HCT116 (cell line): ENCODE measurements at regions not wholly inside any gene's neighbourhood (a gene's known extent, or its start where the extent isn't known, plus 50 kb on each side); places are given as distances from the start of the nearest gene placed in this dataset.

ENCODE experiments used
- ATAC-seq: fragments of 200-7000 bp; cut with Tn5 transposase; 2 replicates; pipeline ENCODE4 v1.9.1; 2020; ENCODE audit warnings: mild to moderate bottlenecking, moderate library complexity
- BruUV-seq: library from RNA; stranded (reverse); fragments of 400-500 nt; replicated peaks from 2 replicates; lab custom pipeline; 2021; lab: Mats Ljungman, UMichigan
- CTCF ChIA-PET: fragments of 300-600 bp; sonication (Branson Sonifier 250); formaldehyde crosslinking; loops from one replicate; lab custom pipeline; 2021; ENCODE audit warnings: antibody characterized with exemption; lab: Charles Lee
- POLR2A ChIA-PET: fragments of 300-600, 350-600 bp; sonication (Branson Sonifier 250); formaldehyde crosslinking; loops from one replicate; lab custom pipeline; 2021; ENCODE audit warnings: antibody characterized with exemption; lab: Charles Lee
- RAD21 ChIA-PET, 2 experiments: fragments of 300-600 bp; sonication (Branson Sonifier 250); formaldehyde crosslinking; loops; one replicate each; lab custom pipeline; 2023; ENCODE audit warnings: low total read pairs in 2 of 2; ENCODE audit not compliant: uncharacterized antibody in 2 of 2, unreplicated experiment in 2 of 2, low non-redundant PET in 1 of 2; lab: Charles Lee
- DNase-seq: peaks from one replicate; pipeline ENCODE4 v3.0.0-alpha.2; 2010; ENCODE audit warnings: low read depth, low spot score
- H2AFZ ChIP-seq: fragments of 200-600 bp; shearing (Covaris generic), sonication (generic); 2 replicates; pipeline ENCODE4 v1.6.1; 2017; ENCODE audit warnings: low read depth, mixed run types, mixed read lengths, antibody characterized with exemption, low read length; ENCODE audit not compliant: poor library complexity, severe bottlenecking
- H3K27ac ChIP-seq: 2 replicates; pipeline ENCODE4 v1.5.1; 2012; ENCODE audit warnings: low read depth, low read length
- H3K27me3 ChIP-seq: fragments of 200-600 bp; sonication (generic); 2 replicates; pipeline ENCODE4 v1.6.1; 2016; ENCODE audit warnings: mixed run types, low read length, mixed read lengths; ENCODE audit not compliant: insufficient read depth
- H3K36me3 ChIP-seq, 2 experiments: fragments of 200-500 bp in 1 of 2; fragments of 200-600 bp in 1 of 2; sonication (Bioruptor generic) in 1 of 2; sonication (generic) in 1 of 2; 2 replicates each; pipeline versions ENCODE4 v1.5.1 to v1.6.1; 2014 to 2016; ENCODE audit warnings: low read length in 2 of 2, inconsistent platforms in 1 of 2, mixed read lengths in 1 of 2, mixed run types in 1 of 2; ENCODE audit not compliant: insufficient read depth in 2 of 2, control insufficient read depth in 1 of 2
- H3K4me1 ChIP-seq, 2 experiments: fragments of 200-600 bp in 1 of 2; sonication (generic) in 1 of 2; 2 replicates each; pipeline versions ENCODE4 v1.5.1 to v1.6.1; 2012 to 2017; ENCODE audit warnings: low read length in 2 of 2, inconsistent platforms in 1 of 2, mild to moderate bottlenecking in 1 of 2, mixed read lengths in 1 of 2, mixed run types in 1 of 2, moderate library complexity in 1 of 2; ENCODE audit not compliant: insufficient read depth in 2 of 2, control insufficient read depth in 1 of 2
- H3K4me2 ChIP-seq: fragments of 200-600 bp; sonication (generic); 2 replicates; pipeline ENCODE4 v1.6.1; 2017; ENCODE audit warnings: mixed run types, low read length, mixed read lengths
- H3K4me3 ChIP-seq, 2 experiments: fragments of 200-600 bp in 1 of 2; sonication (generic) in 1 of 2; replicated peaks in 1 of 2; 2 replicates each; pipeline ENCODE4 v1.5.1; 2011 to 2016; ENCODE audit warnings: low read length in 2 of 2, control low read depth in 1 of 2, low read depth in 1 of 2, mild to moderate bottlenecking in 1 of 2, mixed read lengths in 1 of 2, mixed run types in 1 of 2
- H3K79me2 ChIP-seq: fragments of 200-600 bp; sonication (generic); 2 replicates; pipeline ENCODE4 v1.6.1; 2017; ENCODE audit warnings: mild to moderate bottlenecking, mixed run types, low read length, moderate library complexity, mixed read lengths; ENCODE audit not compliant: insufficient read depth
- H3K9ac ChIP-seq: fragments of 200-600 bp; sonication (generic); 2 replicates; pipeline ENCODE4 v1.6.1; 2016; ENCODE audit warnings: low read length, mixed read lengths
- H3K9me2 ChIP-seq: fragments of 200-600 bp; sonication (generic), shearing (Covaris generic); 2 replicates; pipeline ENCODE4 v1.6.1; 2017; ENCODE audit warnings: mixed run types, mild to moderate bottlenecking, moderate library complexity; ENCODE audit not compliant: insufficient read depth
- H3K9me3 ChIP-seq, 2 experiments: fragments of 200-500 bp in 1 of 2; fragments of 200-600 bp in 1 of 2; sonication (Bioruptor generic) in 1 of 2; sonication (generic) in 1 of 2; 2 replicates each; pipeline ENCODE4 v1.6.1; 2014 to 2017; ENCODE audit warnings: low read length in 2 of 2, mixed read lengths in 2 of 2, inconsistent platforms in 1 of 2, low read depth in 1 of 2, mild to moderate bottlenecking in 1 of 2, mixed run types in 1 of 2, moderate library complexity in 1 of 2; ENCODE audit not compliant: control insufficient read depth in 1 of 2, insufficient read depth in 1 of 2
- H4K20me1 ChIP-seq: fragments of 200-600 bp; sonication (generic), shearing (Covaris generic); 2 replicates; pipeline ENCODE4 v1.6.1; 2017; ENCODE audit warnings: mixed run types, mild to moderate bottlenecking, moderate library complexity; ENCODE audit not compliant: insufficient read depth
- CBX3 ChIP-seq: IDR thresholded peaks from 2 replicates; pipeline ENCODE4 v1.6.1; 2012; ENCODE audit warnings: low read depth
- EGR1 ChIP-seq: IDR thresholded peaks from 2 replicates; pipeline ENCODE4 v1.6.1; 2012; ENCODE audit warnings: low read depth
- ELF1 ChIP-seq: IDR thresholded peaks from 2 replicates; pipeline ENCODE4 v1.6.1; 2012; ENCODE audit warnings: low read depth, borderline replicate concordance
- EZH2 ChIP-seq: fragments of 200-600 bp; sonication (generic); IDR thresholded peaks from 2 replicates; pipeline ENCODE4 v1.6.1; 2017; ENCODE audit warnings: antibody characterized with exemption, mixed run types
- EZH2phosphoT487 ChIP-seq: fragments of 200-600 bp; IDR thresholded peaks from 2 replicates; pipeline ENCODE4 v1.6.1; 2018; ENCODE audit warnings: antibody characterized with exemption, borderline replicate concordance
- POLR2AphosphoS5 ChIP-seq: IDR thresholded peaks from 2 replicates; pipeline ENCODE4 v1.6.1; 2011; ENCODE audit warnings: mild to moderate bottlenecking, low read depth, low read length, moderate library complexity
- SIN3A ChIP-seq: IDR thresholded peaks from 2 replicates; pipeline ENCODE4 v1.6.1; 2012; ENCODE audit warnings: low read depth
- SRF ChIP-seq: IDR thresholded peaks from 2 replicates; pipeline ENCODE4 v1.6.1; 2012; ENCODE audit warnings: low read depth
- TCF7L2 ChIP-seq: IDR thresholded peaks from 2 replicates; pipeline ENCODE4 v1.7.0; 2011; ENCODE audit warnings: borderline replicate concordance, inconsistent platforms; ENCODE audit not compliant: insufficient read depth, insufficient read length; ENCODE audit errors: extremely low read depth
- YY1 ChIP-seq: IDR thresholded peaks from 2 replicates; pipeline ENCODE4 v1.6.1; 2011; ENCODE audit warnings: low read length, low read depth, moderate library complexity, mild to moderate bottlenecking; ENCODE audit not compliant: insufficient replicate concordance; ENCODE audit errors: extremely low read depth
- intact Hi-C: fragments of 100-400 bp; cut with micrococcal nuclease; formaldehyde crosslinking; loops from 2 replicates; pipeline ENCODE4 v1.10.0; 2022
- TF ChIP-seq, protein P1 (sequence below): IDR thresholded peaks from 2 replicates; pipeline ENCODE4 v1.6.1; 2012; ENCODE audit warnings: low read depth
- TF ChIP-seq, protein P2 (sequence below): IDR thresholded peaks from 2 replicates; pipeline ENCODE4 v1.6.1; 2012
- TF ChIP-seq, protein P3 (sequence below): IDR thresholded peaks from 2 replicates; pipeline ENCODE4 v1.6.1; 2012
- TF ChIP-seq, protein P4 (sequence below), 3 experiments: fragments of 200-600 bp in 1 of 3; sonication (generic) in 1 of 3; IDR thresholded peaks in 2 of 3; conservative IDR thresholded peaks in 1 of 3; 2 replicates each; pipeline ENCODE4 v1.5.1; 2012 to 2017; ENCODE audit warnings: low read depth in 2 of 3, low read length in 2 of 3, antibody characterized with exemption in 1 of 3, borderline replicate concordance in 1 of 3, control low read depth in 1 of 3, mild to moderate bottlenecking in 1 of 3, mixed read lengths in 1 of 3, mixed run types in 1 of 3, moderate library complexity in 1 of 3; ENCODE audit not compliant: insufficient read depth in 1 of 3

DNA sequence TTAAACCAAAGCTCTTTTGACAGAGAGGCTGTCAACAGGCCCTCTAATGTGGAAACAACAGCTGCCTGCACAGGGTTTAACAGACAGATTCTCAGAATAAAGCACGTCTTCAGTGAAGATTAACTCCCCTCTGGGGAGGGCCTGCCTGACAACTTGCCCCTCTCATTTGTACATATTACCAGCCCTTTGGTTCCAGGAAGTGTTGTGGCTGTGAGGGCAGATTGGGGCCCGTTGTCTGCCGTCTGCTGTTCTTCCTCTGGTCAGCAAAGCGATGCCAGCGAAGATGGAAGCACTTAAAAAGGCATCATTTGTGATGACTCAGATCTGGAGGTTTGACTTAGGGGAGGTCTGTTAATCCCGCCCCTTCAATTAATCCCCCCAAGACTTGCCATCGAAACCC, 177.0 kb upstream of the IRX6 start:
- Histone ChIP-seq H4K20me1 (no peaks in the 10 kb centered on the region), H3K27ac (no peak overlapping the region), H3K79me2 (no peaks in the 10 kb centered on the region), H3K27me3 (peaks cover 39% of the 10 kb centered on the region; the same call in 1 of the 2 replicates), H3K9me2 (no peaks in the 10 kb centered on the region), H3K4me1 (no peaks in the 10 kb centered on the region), H3K36me3 (no peaks in the 10 kb centered on the region), H3K4me2 (no peak overlapping the region), H3K9ac (no peak overlapping the region), H3K9me3 (no peaks in the 10 kb centered on the region), H2AFZ (no peak overlapping the region), H3K4me3 (no peak overlapping the region)
- RAD21 ChIA-PET = no interaction called here
- intact Hi-C loops = no loop called here
- ATAC-seq (no peak), DNase-seq (no peak)
- CTCF ChIA-PET = no interaction called here
- POLR2A ChIA-PET = no interaction called here
- BruUV-seq = no TSS peak
- no peak for TF ChIP-seq SIN3A
- TF ChIP-seq ELF1 = no peak
- no peak for TF ChIP-seq TCF7L2
- TF ChIP-seq EZH2 = no peak
- no peak for TF ChIP-seq CBX3
- no peak for TF ChIP-seq EGR1
- no peak for TF ChIP-seq SRF
- TF ChIP-seq EZH2phosphoT487 = no peak
- TF ChIP-seq YY1 = no peak
- TF ChIP-seq, protein P1, sequence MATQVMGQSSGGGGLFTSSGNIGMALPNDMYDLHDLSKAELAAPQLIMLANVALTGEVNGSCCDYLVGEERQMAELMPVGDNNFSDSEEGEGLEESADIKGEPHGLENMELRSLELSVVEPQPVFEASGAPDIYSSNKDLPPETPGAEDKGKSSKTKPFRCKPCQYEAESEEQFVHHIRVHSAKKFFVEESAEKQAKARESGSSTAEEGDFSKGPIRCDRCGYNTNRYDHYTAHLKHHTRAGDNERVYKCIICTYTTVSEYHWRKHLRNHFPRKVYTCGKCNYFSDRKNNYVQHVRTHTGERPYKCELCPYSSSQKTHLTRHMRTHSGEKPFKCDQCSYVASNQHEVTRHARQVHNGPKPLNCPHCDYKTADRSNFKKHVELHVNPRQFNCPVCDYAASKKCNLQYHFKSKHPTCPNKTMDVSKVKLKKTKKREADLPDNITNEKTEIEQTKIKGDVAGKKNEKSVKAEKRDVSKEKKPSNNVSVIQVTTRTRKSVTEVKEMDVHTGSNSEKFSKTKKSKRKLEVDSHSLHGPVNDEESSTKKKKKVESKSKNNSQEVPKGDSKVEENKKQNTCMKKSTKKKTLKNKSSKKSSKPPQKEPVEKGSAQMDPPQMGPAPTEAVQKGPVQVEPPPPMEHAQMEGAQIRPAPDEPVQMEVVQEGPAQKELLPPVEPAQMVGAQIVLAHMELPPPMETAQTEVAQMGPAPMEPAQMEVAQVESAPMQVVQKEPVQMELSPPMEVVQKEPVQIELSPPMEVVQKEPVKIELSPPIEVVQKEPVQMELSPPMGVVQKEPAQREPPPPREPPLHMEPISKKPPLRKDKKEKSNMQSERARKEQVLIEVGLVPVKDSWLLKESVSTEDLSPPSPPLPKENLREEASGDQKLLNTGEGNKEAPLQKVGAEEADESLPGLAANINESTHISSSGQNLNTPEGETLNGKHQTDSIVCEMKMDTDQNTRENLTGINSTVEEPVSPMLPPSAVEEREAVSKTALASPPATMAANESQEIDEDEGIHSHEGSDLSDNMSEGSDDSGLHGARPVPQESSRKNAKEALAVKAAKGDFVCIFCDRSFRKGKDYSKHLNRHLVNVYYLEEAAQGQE = no peak
- TF ChIP-seq, protein P2, sequence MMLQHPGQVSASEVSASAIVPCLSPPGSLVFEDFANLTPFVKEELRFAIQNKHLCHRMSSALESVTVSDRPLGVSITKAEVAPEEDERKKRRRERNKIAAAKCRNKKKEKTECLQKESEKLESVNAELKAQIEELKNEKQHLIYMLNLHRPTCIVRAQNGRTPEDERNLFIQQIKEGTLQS = no peak
- TF ChIP-seq POLR2AphosphoS5 = no peak
- TF ChIP-seq, protein P3, sequence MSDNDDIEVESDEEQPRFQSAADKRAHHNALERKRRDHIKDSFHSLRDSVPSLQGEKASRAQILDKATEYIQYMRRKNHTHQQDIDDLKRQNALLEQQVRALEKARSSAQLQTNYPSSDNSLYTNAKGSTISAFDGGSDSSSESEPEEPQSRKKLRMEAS = no peak
- TF ChIP-seq, protein P4, sequence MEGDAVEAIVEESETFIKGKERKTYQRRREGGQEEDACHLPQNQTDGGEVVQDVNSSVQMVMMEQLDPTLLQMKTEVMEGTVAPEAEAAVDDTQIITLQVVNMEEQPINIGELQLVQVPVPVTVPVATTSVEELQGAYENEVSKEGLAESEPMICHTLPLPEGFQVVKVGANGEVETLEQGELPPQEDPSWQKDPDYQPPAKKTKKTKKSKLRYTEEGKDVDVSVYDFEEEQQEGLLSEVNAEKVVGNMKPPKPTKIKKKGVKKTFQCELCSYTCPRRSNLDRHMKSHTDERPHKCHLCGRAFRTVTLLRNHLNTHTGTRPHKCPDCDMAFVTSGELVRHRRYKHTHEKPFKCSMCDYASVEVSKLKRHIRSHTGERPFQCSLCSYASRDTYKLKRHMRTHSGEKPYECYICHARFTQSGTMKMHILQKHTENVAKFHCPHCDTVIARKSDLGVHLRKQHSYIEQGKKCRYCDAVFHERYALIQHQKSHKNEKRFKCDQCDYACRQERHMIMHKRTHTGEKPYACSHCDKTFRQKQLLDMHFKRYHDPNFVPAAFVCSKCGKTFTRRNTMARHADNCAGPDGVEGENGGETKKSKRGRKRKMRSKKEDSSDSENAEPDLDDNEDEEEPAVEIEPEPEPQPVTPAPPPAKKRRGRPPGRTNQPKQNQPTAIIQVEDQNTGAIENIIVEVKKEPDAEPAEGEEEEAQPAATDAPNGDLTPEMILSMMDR (IDR thresholded peaks at IDR 0.05 in 2 of 3, conservative IDR thresholded peaks at IDR 0.05 in 1 of 3; ENCODE audit: borderline replicate concordance in 1 of 3, insufficient read depth in 1 of 3, low read depth in 2 of 3, low read length in 2 of 3) = no peak
